ENCODE measurements at regions not wholly inside any gene's neighbourhood (a gene's known extent, or its start where the extent isn't known, plus 50 kb on each side); places are given as distances from the start of the nearest gene placed in this dataset.

DNA sequence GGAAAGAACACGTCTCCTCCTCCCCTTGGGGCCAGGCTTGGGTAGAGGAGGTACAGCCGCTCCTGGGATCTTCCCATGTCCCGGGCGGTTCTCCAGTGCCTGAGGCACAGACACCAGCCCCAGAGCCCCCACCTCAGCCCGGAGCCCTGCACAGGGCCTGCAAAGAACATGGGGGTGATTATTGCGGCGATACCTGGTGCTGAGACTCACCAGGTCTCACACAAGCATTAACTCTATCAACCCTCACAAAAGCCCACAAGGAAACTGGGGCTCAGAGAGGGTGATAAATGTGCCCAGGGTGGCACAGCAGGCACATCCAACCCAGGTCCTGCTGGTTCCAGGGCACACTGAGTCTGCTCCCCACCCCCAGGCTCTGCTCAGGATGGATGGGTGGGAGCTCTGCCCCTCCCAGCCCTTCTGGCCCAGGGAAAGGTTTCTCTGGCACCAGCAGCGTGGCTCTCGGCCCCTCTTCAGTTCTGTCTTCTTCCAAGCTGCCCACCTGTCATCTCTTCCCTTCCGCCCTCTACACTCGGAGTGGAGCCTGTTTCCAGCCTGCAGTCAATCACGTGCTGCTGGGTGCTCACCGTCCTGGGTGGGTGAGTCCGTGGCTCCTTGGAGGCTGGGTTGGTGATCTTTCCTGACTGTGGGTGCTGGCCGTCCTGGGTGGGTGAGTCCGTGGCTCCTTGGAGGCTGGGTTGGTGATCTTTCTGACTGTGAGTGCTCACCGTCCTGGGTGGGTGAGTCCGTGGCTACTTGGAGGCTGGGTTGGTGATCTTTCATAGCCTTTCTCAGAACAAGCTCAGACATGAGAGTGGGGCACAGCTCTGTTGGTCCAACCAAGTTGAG, 53.6 kb upstream of the AJAP1 start:
- BruUV-seq (replicated peaks): no TSS peak
- Histone ChIP-seq H3K4ac (ENCODE audit: low read depth, low read length) (no peak overlapping the region), H2BK120ac (ENCODE audit: low read depth, low read length) (no peak overlapping the region), H3K23ac (ENCODE audit: low read depth, low read length) (no peak overlapping the region), H4K91ac (ENCODE audit: insufficient read depth, low read depth, low read length) (no peak overlapping the region), H3K18ac (ENCODE audit: low read depth, low read length) (no peak overlapping the region), H2BK20ac (ENCODE audit: low read depth, low read length) (no peak overlapping the region), H3K36me3 (ENCODE audit: control insufficient read depth, insufficient read depth, low read length) (no peaks in the 10 kb centered on the region), H3K27ac (ENCODE audit: insufficient read depth, low read length) (no peak overlapping the region), H2AK9ac (replicated peaks; ENCODE audit: low read depth, low read length, poor library complexity) (no peak overlapping the region), H3K9me3 (ENCODE audit: control insufficient read depth, insufficient read depth, low read length) (peaks cover 47% of the 10 kb centered on the region), H3K79me1 (ENCODE audit: low read depth in 1 of 2, low read length in 2 of 2) (no peaks in the 10 kb centered on the region), H2BK5ac (ENCODE audit: low read depth, low read length, poor library complexity, severe bottlenecking) (no peak overlapping the region), H3K4me2 (ENCODE audit: low read depth, low read length) (no peak overlapping the region), H4K20me1 (ENCODE audit: insufficient read depth, low read length) (no peaks in the 10 kb centered on the region), H3K9me1 (ENCODE audit: insufficient read depth, low read length) (no peaks in the 10 kb centered on the region), H3K14ac (replicated peaks; ENCODE audit: low read depth, low read length) (no peak overlapping the region), H4K5ac (ENCODE audit: low read depth, low read length) (no peak overlapping the region), H2AK5ac (ENCODE audit: low read depth, low read length) (no peak overlapping the region), H4K8ac (ENCODE audit: low read depth in 2 of 2, low read length in 2 of 2) (no peak overlapping the region), H2BK15ac (ENCODE audit: low read depth, low read length) (no peak overlapping the region), H3K56ac (ENCODE audit: extremely low read depth, insufficient read depth, low read length) (no peak overlapping the region), H3K4me3 (ENCODE audit: insufficient read depth, low read depth, low read length) (no peak overlapping the region), H3K27me3 (ENCODE audit: control insufficient read depth, insufficient read depth, low read length) (no peaks in the 10 kb centered on the region), H2AFZ (replicated peaks; ENCODE audit: low read length, poor library complexity) (no peak overlapping the region), H3K9ac (ENCODE audit: low read depth, low read length) (no peak overlapping the region), H3K4me1 (ENCODE audit: control insufficient read depth, insufficient read depth, low read length) (no peaks in the 10 kb centered on the region)
- no peak for DNase-seq
- ChIA-PET CTCF (no interaction called here), POLR2A (ENCODE audit: unreplicated experiment) (no interaction called here)
- in situ Hi-C loops (cut with MboI; ENCODE audit: low sequenced_read_pairs) (no loop called here), dilution Hi-C loops (cut with HindIII; ENCODE audit: low sequenced_read_pairs, unreplicated experiment) (no loop called here), intact Hi-C loops (cut with micrococcal nuclease) (no loop called here)
- no peak for ATAC-seq (ENCODE audit: low read depth)
- TF ChIP-seq CHD1 (IDR thresholded peaks at IDR 0.05; ENCODE audit: low read depth, low read length): no peak
- no peak for TF ChIP-seq RCOR1 (IDR thresholded peaks at IDR 0.05; ENCODE audit: insufficient replicate concordance, low read length)
- TF ChIP-seq FOS (IDR thresholded peaks at IDR 0.05; ENCODE audit: low read depth, low read length): no peak
- TF ChIP-seq POLR2A (IDR thresholded peaks at IDR 0.05; ENCODE audit: low read depth, low read length): no peak
- no peak for TF ChIP-seq NFE2L2 (IDR thresholded peaks at IDR 0.05; ENCODE audit: low read depth, low read length)
- TF ChIP-seq BHLHE40 (IDR thresholded peaks at IDR 0.05; ENCODE audit: low read depth, low read length): no peak
- no peak for TF ChIP-seq RFX5 (IDR thresholded peaks at IDR 0.05; ENCODE audit: low read depth, low read length)
- 80% methylated on average over 1 of the region's 18 CpGs; no CpG with 5 or more reads in 1 of the 2 experiments for WGBS, 2 experiments (ENCODE audit: extremely low coverage in 2 of 2, insufficient read length in 1 of 2)
